HG03196 (cell line): ENCODE measurements at regions not wholly inside any gene's neighbourhood (a gene's known extent, or its start where the extent isn't known, plus 50 kb on each side); places are given as distances from the start of the nearest gene placed in this dataset.

Experiments
- ATAC-seq: cut with Tn5 transposase; IDR thresholded peaks from one replicate; pipeline ENCODE4 v1.9.1; 2021; ENCODE audit not compliant: unreplicated experiment

GRCh38 chr20:48169650-48170225 lies 384.5 kb upstream of the SULF2 start:
- ATAC-seq: no peak

GRCh38 chr20:48166082-48166835 lies 381.0 kb upstream of the SULF2 start:
- ATAC-seq: no peak

DNA sequence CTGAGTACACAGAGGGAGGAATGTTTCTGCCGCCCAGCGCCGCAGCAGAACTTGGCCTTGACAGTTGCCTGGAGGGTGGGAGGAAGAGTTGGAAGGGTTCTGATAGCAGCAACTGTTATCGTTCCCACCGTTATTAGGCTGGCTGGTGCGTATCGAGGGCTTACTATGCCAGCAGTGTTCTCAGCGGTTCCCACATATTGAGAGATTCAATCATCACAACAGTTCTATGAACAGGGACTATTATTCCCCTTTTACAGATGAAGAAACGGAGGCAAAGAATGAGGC lies 380.1 kb upstream of the SULF2 start:
- ATAC-seq: no peak

DNA sequence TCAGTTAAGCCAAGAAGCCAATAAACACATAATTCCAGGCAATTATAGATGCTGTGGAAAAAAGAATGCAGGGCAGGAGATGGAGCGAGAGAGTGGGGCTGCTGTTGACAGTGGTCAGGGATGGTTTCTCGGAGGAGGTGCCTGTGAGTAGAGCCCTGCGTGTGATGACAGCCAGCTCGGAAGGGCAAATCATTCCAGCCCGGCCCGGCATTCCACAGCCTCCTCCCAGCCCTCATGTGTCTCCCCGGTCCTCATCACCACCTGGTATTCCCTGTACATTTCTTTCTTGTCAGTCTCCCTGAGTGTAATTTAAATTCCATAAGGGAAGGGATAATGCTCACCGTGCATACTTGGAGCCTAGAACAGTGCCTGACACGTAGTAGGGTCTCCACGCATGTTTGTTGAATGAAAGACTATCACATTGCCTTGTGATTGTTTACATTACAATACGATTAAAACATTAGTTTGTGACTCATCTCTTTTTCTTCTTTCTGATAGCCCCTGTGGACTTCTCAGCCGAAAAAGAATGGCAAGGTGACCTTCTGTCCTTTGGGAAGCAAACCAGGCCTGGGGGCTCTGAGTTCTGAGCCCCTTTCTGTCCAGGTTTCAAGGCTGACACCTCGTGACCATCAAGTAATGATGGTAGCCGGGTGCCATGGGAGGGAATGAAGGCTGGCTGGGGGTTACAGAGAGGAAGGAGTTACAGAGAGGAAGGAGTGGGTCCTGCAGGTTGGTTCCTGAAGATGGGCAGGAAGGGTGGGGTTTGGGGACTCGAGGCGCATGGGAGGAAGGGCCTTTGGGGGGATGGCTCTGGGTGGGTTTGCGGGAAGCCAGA lies 379.5 kb upstream of the SULF2 start:
- ATAC-seq: no peak

GRCh38 chr20:48164034-48164433 lies 378.8 kb upstream of the SULF2 start:
- ATAC-seq: no peak

GRCh38 chr20:48163505-48163904 lies 378.2 kb upstream of the SULF2 start:
- ATAC-seq: no peak

- ATAC-seq: no peak
Observed at GRCh38 chr20:48162621-48163020, 377.3 kb upstream of the SULF2 start.

DNA sequence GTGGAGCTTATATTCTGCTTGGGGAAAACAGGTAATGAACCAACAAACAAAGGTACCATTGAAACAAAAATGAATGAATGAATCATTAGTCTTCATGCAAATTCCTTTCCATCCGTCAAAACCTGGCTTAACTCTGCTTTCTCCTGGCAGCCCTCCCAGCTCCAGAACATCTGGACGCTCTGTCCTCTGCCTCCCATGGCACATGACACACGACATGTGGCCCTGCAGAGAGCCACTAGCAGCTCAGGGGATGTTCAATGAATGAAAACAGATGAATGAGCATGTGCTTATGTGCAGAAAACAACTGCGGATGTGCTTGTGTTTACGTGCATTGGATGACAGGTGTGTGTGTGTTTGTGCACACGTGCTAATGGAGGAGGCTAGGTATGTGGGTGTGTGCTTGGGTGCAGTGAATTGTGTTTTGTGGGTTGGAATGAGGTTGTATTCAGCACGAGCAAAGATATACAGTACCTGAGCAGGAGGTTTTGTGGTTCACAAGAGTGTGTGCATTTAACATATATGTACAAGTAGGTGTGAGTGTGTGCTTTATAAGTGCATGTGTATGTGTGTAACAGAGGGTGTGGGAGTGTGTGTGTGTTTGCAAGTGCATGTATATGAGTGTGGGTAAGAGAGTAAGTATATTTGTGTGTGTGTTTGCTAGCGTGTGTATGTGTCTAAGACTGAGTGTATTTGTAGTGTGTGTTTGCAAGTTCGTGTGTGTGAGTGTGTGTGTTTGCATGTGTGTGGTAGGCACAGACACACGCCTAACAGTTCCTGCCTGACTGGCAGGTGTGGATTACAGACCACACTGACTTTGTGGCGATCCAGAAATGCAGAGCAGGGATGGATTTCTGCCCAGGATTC lies 374.1 kb upstream of the SULF2 start:
- no peak for ATAC-seq

GRCh38 chr20:48158014-48158413 lies 372.7 kb upstream of the SULF2 start:
- ATAC-seq: no peak

GRCh38 chr20:48156951-48157700 lies 371.8 kb upstream of the SULF2 start:
- ATAC-seq: no peak

DNA sequence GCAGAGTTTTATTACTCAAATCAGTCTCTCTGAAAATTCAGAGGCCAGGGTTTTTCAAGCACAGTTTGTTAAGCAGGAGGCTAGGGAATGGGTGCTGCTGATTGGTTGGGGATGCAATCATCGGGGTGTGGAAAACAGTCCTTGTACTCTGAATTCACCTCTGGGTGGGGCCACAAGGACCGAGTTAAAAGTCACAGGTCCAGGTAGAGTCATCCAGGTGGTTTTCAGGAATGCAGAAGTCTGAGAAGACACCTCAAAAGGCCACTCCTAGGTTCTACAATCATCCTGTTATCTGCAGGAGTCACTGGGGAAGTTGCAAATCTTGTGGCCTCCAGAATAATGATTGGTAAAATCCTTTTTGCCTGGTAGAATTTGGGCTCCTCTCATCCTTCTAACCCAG lies 371.2 kb upstream of the SULF2 start:
- ATAC-seq: no peak

- ATAC-seq: no peak
Observed at GRCh38 chr20:48155268-48155667, 370.0 kb upstream of the SULF2 start.

GRCh38 chr20:48154040-48154765 lies 368.9 kb upstream of the SULF2 start:
- ATAC-seq: no peak

DNA sequence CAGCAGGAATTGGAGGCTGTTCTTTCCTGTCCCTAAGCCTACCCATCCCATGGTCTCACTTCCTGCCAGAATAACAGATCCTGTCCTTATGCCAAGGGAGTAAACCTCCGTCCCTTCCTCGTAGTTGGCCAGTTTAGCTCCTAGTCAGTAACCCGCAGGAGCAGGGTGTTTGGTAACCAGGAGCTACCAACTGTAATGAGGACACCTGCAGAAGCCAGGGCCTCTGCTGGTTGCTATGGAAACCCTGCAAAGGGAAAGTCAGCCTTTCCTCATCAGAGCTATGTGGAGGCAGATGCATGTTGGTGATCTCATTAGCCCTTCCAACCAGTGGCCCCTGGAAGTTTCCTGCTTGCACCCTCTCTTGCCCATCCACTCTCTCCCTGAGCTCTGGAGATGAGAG lies 368.2 kb upstream of the SULF2 start:
- ATAC-seq: no peak

- no peak for ATAC-seq
Observed at GRCh38 chr20:48153103-48153502, 367.8 kb upstream of the SULF2 start.

DNA sequence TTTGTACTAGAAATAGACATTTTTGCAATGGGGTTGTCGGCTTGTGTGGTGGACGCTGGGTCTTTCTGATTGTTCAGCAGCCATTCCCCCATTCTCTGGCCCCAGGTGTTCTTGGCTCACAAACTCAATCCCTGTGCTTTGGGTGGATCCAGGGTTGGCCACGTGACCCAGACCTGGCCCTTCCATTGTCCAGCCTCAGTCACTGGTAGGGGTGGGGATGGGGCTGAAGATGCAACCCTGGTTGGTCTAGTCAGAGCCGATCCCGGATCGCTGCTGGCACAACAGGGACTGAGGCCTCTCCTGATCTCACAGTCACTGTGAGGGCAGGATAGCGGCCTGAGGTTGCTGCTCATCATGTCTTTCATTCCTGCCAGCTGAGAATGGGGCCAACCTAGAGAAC lies 365.3 kb upstream of the SULF2 start:
- no peak for ATAC-seq

DNA sequence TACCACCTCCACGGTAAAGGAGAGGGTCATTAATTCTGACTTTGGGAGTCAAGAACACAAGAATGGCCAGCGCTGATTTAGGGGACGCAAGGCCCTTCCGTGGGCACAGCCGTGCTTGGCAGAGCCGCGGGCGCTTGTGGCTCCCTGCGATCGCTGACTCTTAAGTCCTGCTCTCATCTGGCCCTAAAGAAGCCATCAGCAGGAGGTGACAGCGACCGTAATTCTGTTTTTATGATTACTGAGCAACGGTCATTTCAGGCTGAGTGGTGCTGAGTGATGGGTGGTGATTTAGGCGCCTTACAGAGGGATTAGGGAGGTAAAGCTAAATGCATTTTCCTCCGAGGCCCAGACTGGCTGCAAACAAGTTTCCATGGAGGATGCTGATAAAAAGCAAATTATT lies 364.6 kb upstream of the SULF2 start:
- ATAC-seq: no peak

DNA sequence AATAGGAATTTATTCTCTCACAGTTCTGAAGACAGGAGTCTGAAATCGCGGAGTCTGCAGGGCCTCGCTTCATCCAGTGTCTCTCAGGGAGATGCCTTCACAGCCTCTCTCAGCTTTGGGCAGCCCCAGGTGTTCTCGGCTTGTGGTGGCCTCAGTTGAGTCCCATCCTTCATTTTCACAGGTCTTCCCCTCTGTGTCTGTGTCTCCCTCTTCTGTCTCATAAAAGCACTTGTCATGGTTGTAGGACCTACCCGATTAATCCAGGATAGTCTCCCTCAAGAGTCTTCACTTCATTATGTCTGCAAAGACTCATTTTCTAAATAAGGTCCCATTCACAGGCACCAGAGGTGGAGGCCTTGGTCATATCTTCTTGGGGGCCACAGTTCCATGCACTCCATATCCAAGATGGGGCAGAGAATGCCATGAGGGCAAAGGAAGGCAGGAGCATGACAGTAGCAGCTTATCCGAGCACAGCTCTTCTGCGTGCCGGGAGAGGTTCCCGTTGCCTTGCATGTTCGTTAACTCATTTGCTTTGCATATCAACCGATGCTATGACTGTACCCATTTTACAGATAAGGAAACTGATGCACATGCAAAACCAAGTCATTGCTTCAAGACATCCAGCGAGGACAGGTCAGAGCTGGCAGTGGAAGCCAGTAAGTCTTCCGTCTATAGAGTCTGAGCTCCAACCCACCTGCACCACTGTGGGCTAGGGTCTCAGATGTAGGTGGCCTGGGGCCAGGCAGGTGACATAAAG lies 363.8 kb upstream of the SULF2 start:
- ATAC-seq: no peak

- no peak for ATAC-seq
Observed at GRCh38 chr20:48148020-48148419, 362.7 kb upstream of the SULF2 start.
